Stimulated activated CD4-positive, alpha-beta T cell treated with anti-CD3 and anti-CD28 coated beads, Interleukin-2, amount 100 ng/mL, for 24 hours (primary cell): ENCODE measurements at regions not wholly inside any gene's neighbourhood (a gene's known extent, or its start where the extent isn't known, plus 50 kb on each side); places are given as distances from the start of the nearest gene placed in this dataset.
"Not testable (repeated sequence)": the region's sequence is repeated elsewhere in the genome, so short reads cannot be mapped to it uniquely, and the experiment has no call there.

ENCODE experiments used
- DNase-seq, 2 donors: peaks; one replicate each; pipeline ENCODE4 v3.0.0-alpha.2; 2020

- DNase-seq = no peak
These were observed 113.4 kb upstream of the CIBAR2 start for GRCh38 chr16:85225721-85226120.

- DNase-seq = no peak
These were observed 115.0 kb upstream of the CIBAR2 start for GRCh38 chr16:85227084-85227945.

- no peak for DNase-seq
These were observed 115.9 kb upstream of the CIBAR2 start for GRCh38 chr16:85227946-85228862.

GRCh38 chr16:85228970-85229430 lies 116.7 kb upstream of the CIBAR2 start:
- DNase-seq = no peak

GRCh38 chr16:85229869-85230462 lies 117.7 kb upstream of the CIBAR2 start:
- DNase-seq = no peak

- DNase-seq = not testable (repeated sequence)
These were observed 118.6 kb upstream of the CIBAR2 start for GRCh38 chr16:85230764-85231383.

- no peak for DNase-seq
These were observed 119.7 kb upstream of the CIBAR2 start for GRCh38 chr16:85231959-85232358.

GRCh38 chr16:85232369-85233142 lies 120.3 kb upstream of the CIBAR2 start:
- no peak for DNase-seq

- DNase-seq = no peak
These were observed 121.2 kb upstream of the CIBAR2 start for GRCh38 chr16:85233516-85233915.

- DNase-seq = no peak
These were observed 122.3 kb upstream of the CIBAR2 start for GRCh38 chr16:85234310-85235204.

GRCh38 chr16:85235991-85236817 lies 123.9 kb upstream of the CIBAR2 start:
- no peak for DNase-seq

- no peak for DNase-seq
These were observed 124.5 kb upstream of the CIBAR2 start for GRCh38 chr16:85236818-85237150.

- no peak for DNase-seq
These were observed 125.5 kb upstream of the CIBAR2 start for GRCh38 chr16:85237817-85238216.

- no peak for DNase-seq
These were observed 126.0 kb upstream of the CIBAR2 start for GRCh38 chr16:85238233-85238647.

GRCh38 chr16:85239239-85239638 lies 127.0 kb upstream of the CIBAR2 start:
- no peak for DNase-seq

- DNase-seq = no peak
These were observed 127.6 kb upstream of the CIBAR2 start for GRCh38 chr16:85239871-85240270.

- DNase-seq = no peak
These were observed 129.0 kb upstream of the CIBAR2 start for GRCh38 chr16:85240982-85241924.

GRCh38 chr16:85242140-85242539 lies 129.9 kb upstream of the CIBAR2 start:
- DNase-seq = no peak

- no peak for DNase-seq
These were observed 131.0 kb upstream of the CIBAR2 start for GRCh38 chr16:85243308-85243707.
